DND-41 (cell line): ENCODE measurements at regions not wholly inside any gene's neighbourhood (a gene's known extent, or its start where the extent isn't known, plus 50 kb on each side); places are given as distances from the start of the nearest gene placed in this dataset.

Source experiments
- CTCF ChIP-seq: IDR thresholded peaks from 2 replicates; pipeline ENCODE4 v1.5.1; 2012; ENCODE audit warnings: borderline replicate concordance, low read length, moderate library complexity, mild to moderate bottlenecking; ENCODE audit not compliant: poor library complexity, severe bottlenecking; ENCODE audit errors: extremely low read depth
- EZH2 ChIP-seq: IDR thresholded peaks from 3 replicates; pipeline ENCODE4 v1.6.1; 2012; ENCODE audit warnings: borderline replicate concordance, low read depth, mild to moderate bottlenecking, moderate library complexity, low read length, inconsistent platforms; ENCODE audit not compliant: severe bottlenecking

- no peak for TF ChIP-seq EZH2
- no peak for TF ChIP-seq CTCF
These were observed 670.2 kb upstream of the CXADR start for GRCh38 chr21:16842696-16843035.
